ES-I3 (cell line): ENCODE measurements at regions not wholly inside any gene's neighbourhood (a gene's known extent, or its start where the extent isn't known, plus 50 kb on each side); places are given as distances from the start of the nearest gene placed in this dataset.

ENCODE experiments used
- H3K36me3 ChIP-seq: 2 replicates; pipeline ENCODE4 v1.6.1; 2013; ENCODE audit warnings: mild to moderate bottlenecking, low read length, control low read depth, moderate library complexity; ENCODE audit not compliant: insufficient read depth
- H3K4me1 ChIP-seq: 2 replicates; pipeline ENCODE4 v1.6.1; 2013; ENCODE audit warnings: mild to moderate bottlenecking, control low read depth, low read length; ENCODE audit not compliant: insufficient read depth
- H3K9ac ChIP-seq: 2 replicates; pipeline ENCODE4 v1.6.1; 2013; ENCODE audit warnings: low read depth, mild to moderate bottlenecking, low read length, moderate library complexity
- H3K9me3 ChIP-seq: 2 replicates; pipeline ENCODE4 v1.6.1; 2013; ENCODE audit warnings: mild to moderate bottlenecking, low read length, moderate library complexity; ENCODE audit not compliant: control insufficient read depth, insufficient read depth

DNA sequence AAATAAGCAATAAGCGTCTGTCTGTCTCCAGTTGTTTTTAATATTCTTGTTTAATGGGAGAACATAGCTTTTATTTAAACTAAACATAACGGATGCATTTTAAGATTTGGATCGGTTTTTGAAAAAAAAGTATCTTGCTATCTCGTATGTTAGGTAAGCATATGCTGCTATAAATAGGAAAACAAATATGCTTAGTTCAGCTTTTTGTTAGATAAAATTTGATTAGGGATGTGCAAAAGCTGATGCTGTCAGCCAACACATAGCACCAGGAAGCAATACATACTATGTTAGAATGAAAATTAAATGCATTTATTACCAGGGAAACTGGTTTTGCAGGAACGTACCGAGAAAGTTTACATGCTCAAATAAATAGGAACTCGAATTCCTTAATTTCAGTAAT, 843.1 kb upstream of the WWC1 start:
- H3K9ac ChIP-seq, result no peak overlapping the region
- no peaks in the 10 kb centered on the region for H3K36me3 ChIP-seq
- H3K4me1 ChIP-seq, result peaks cover 9% of the 10 kb centered on the region; the same call in 1 of the 2 replicates
- H3K9me3 ChIP-seq, result no peaks in the 10 kb centered on the region

GRCh38 chr5:167451076-167451475, 840.4 kb upstream of the WWC1 start:
- Histone ChIP-seq H3K9ac (no peak overlapping the region), H3K4me1 (peaks cover 11% of the 10 kb centered on the region; the same call in 1 of the 2 replicates), H3K36me3 (no peaks in the 10 kb centered on the region)

GRCh38 chr5:167452136-167452535, 839.3 kb upstream of the WWC1 start:
- H3K9ac ChIP-seq, result no peak overlapping the region
- no peaks in the 10 kb centered on the region for H3K9me3 ChIP-seq

More at GRCh38 chr5:167451076-167451475, 840.4 kb upstream of the WWC1 start:
- no peaks in the 10 kb centered on the region for H3K9me3 ChIP-seq

GRCh38 chr5:167453246-167454030, 838.0 kb upstream of the WWC1 start:
- H3K36me3 ChIP-seq, result no peaks in the 10 kb centered on the region
- no peaks in the 10 kb centered on the region for H3K9me3 ChIP-seq
- H3K4me1 ChIP-seq, result peaks cover 11% of the 10 kb centered on the region; the same call in 1 of the 2 replicates
- no peak overlapping the region for H3K9ac ChIP-seq

More at GRCh38 chr5:167452136-167452535, 839.3 kb upstream of the WWC1 start:
- Histone ChIP-seq H3K4me1 (peaks cover 11% of the 10 kb centered on the region; the same call in 1 of the 2 replicates), H3K36me3 (no peaks in the 10 kb centered on the region)

DNA sequence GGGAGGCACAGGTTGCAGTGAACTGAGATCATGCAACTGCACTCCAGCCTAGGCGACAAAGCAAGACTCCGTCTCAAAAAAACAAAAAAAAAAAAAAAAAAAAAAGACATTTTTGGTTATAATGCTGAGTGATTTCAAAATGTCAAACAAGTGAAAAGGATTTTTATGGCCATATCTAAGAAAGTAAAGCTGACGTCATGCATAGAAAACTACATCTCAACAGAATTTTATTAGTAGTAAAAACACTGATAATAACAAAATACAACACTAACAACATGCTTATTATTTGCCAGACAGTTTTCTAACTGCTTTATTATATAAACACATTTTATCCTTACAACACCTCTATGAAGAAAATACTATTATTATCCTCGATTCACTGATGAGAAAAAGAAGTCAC, 833.0 kb upstream of the WWC1 start:
- H3K9me3 ChIP-seq, result no peaks in the 10 kb centered on the region; the same call in 1 of the 2 replicates
- peaks cover 2% of the 10 kb centered on the region; the same call in 1 of the 2 replicates for H3K4me1 ChIP-seq
- H3K36me3 ChIP-seq, result no peaks in the 10 kb centered on the region
- no peak overlapping the region for H3K9ac ChIP-seq

- Histone ChIP-seq H3K4me1 (no peaks in the 10 kb centered on the region), H3K36me3 (no peaks in the 10 kb centered on the region), H3K9ac (no peak overlapping the region), H3K9me3 (no peaks in the 10 kb centered on the region; the same call in 1 of the 2 replicates)
Measured at GRCh38 chr5:167460449-167461020, 830.9 kb upstream of the WWC1 start.

- Histone ChIP-seq H3K9ac (no peak overlapping the region), H3K9me3 (no peaks in the 10 kb centered on the region; the same call in 1 of the 2 replicates), H3K36me3 (no peaks in the 10 kb centered on the region), H3K4me1 (no peaks in the 10 kb centered on the region)
Measured at GRCh38 chr5:167463939-167464338, 827.5 kb upstream of the WWC1 start.

- H3K36me3 ChIP-seq, result no peaks in the 10 kb centered on the region
- H3K9me3 ChIP-seq, result no peaks in the 10 kb centered on the region; the same call in 1 of the 2 replicates
Measured at GRCh38 chr5:167466992-167467391, 824.5 kb upstream of the WWC1 start.

GRCh38 chr5:167472566-167473108, 818.8 kb upstream of the WWC1 start:
- H3K9ac ChIP-seq, result no peak overlapping the region
- H3K9me3 ChIP-seq, result no peaks in the 10 kb centered on the region
- no peaks in the 10 kb centered on the region for H3K4me1 ChIP-seq
- no peaks in the 10 kb centered on the region for H3K36me3 ChIP-seq

More at GRCh38 chr5:167466992-167467391, 824.5 kb upstream of the WWC1 start:
- no peaks in the 10 kb centered on the region for H3K4me1 ChIP-seq
- no peak overlapping the region for H3K9ac ChIP-seq

- no peak overlapping the region for H3K9ac ChIP-seq
- no peaks in the 10 kb centered on the region for H3K36me3 ChIP-seq
- no peaks in the 10 kb centered on the region for H3K4me1 ChIP-seq
- H3K9me3 ChIP-seq, result no peaks in the 10 kb centered on the region
Measured at GRCh38 chr5:167478188-167478587, 813.3 kb upstream of the WWC1 start.

- no peaks in the 10 kb centered on the region for H3K4me1 ChIP-seq
- H3K9ac ChIP-seq, result no peak overlapping the region
- H3K36me3 ChIP-seq, result no peaks in the 10 kb centered on the region
- H3K9me3 ChIP-seq, result no peaks in the 10 kb centered on the region
Measured at GRCh38 chr5:167479779-167480178, 811.7 kb upstream of the WWC1 start.

- Histone ChIP-seq H3K4me1 (no peaks in the 10 kb centered on the region), H3K9ac (no peak overlapping the region), H3K36me3 (no peaks in the 10 kb centered on the region), H3K9me3 (no peaks in the 10 kb centered on the region)
Measured at GRCh38 chr5:167481345-167481744, 810.1 kb upstream of the WWC1 start.

DNA sequence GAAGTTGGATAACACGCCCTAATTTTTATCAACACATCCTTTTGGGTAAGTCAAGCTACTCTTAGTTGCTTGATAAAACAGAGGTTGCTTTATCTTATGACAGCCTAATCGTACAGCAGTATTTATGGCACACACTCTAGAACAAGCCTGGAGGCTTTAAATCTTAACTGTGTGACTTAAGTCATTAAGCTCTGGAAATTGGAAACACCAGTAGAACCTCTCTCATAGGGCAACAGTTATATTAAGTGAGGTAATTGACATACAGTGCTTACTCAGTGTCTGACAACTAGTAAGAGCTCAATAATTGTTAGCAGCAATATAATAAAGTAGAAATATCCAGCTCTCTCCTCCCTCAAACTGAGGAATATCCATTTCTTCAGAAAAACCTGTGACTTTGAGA, 808.9 kb upstream of the WWC1 start:
- no peak overlapping the region for H3K9ac ChIP-seq
- H3K36me3 ChIP-seq, result no peaks in the 10 kb centered on the region
- no peaks in the 10 kb centered on the region for H3K9me3 ChIP-seq
- no peaks in the 10 kb centered on the region for H3K4me1 ChIP-seq

GRCh38 chr5:167485061-167485774, 806.2 kb upstream of the WWC1 start:
- Histone ChIP-seq H3K9ac (no peak overlapping the region), H3K36me3 (no peaks in the 10 kb centered on the region), H3K4me1 (no peaks in the 10 kb centered on the region), H3K9me3 (no peaks in the 10 kb centered on the region)
